ENCODE measurements at regions not wholly inside any gene's neighbourhood (a gene's known extent, or its start where the extent isn't known, plus 50 kb on each side); places are given as distances from the start of the nearest gene placed in this dataset.

DNA sequence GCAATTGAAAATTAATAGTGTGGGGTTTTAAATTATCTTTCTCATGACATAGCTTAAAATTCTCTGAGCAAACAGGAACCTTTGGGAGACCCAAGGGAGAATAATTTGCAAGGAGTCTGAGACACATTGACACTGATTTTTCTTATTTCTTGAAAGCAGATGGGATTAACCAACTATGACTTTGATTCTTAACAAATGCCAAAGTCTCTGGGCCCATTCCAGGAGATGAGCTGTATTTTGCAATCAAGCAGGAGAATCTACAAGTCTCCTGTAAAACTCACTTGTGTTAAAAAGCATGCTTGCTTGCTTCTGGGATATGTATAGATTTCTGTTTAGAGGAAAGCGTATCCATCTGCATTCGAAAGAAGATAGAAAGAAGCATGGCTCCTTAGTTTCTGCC lies 71.3 kb upstream of the STT3B start:
- DNase-seq (ENCODE audit: low spot score): no peak

DNA sequence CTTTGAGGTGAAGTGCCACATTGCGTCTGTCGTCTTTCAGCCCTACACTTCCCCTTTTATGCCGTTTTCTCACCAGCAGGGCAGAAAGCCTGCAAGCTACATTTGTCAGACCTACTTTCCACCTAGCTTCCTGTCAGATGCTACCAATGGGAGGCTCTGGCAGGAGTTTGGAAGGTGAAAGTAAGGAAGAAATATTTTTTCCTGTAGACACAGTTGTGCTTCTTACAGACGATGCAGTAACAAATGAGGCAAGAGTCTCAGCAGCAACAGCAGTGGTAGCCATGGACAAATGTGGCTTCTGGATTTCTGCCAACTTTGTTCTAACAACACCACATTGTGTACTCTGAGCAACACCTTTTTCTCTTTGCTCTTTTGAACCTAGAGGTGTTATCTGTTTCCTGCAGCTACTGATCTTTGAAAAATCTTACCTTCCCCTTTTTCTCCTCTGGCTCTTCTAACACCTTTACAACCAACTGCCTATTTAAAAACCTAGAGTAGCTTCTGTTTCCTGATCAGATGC lies 70.6 kb upstream of the STT3B start:
- DNase-seq (ENCODE audit: low spot score): no peak

DNA sequence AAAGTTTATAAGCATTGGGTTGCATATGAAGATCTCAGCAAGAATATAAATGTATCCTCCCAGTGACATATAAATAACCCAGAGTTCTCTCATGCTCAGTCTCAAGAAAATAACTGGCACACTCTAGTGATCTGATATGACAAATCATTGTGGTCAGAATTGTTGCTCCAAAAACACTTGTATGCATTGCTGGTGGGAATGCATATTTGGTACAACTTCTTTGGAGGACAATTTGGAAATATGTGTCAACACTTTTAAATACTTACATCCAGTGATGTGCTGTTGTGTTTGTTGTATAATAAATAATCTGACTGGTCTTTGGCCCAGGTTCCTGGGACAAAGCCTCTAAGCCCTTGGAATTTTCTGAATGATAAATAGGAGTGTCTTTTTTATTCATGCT lies 66.7 kb upstream of the STT3B start:
- DNase-seq (ENCODE audit: low spot score): no peak

DNA sequence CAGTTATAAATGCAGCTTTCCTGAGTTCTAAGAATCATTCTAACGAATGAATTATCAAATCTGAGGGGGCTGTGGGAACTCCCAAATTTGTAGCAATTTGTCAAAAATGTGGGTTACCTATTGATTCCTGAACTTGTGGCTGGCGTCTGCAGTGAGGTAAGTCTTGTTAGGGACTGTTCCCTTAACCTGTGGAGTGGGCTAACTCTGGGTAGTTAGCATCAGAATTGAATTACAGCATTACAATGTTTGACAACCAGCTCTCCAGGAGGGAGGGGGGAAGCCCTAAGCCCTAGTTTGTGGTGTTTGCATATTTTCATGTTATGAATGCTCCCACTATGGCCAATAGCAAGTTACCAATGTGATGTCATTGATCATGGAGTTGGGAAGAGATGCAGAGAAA lies 65.9 kb upstream of the STT3B start:
- DNase-seq (ENCODE audit: low spot score): no peak

DNA sequence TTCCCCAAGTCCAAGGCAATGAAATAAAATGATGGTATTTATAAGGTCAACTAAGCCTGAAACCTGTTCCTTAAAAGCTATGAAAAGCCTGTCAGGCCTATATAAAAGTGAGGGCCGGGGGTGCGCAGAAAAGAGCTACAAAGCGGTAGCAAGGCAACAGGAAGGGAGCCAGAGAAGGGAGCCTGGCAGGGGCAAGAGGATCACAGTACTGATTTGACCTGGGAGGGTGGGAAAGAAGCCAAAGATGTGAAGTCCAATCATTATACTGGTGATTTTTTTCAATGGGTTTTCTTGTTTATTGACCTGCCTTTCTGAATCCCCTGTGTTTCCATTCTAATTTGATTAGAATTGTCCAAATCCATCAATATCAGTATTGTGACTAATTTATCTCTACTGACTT lies 64.3 kb upstream of the STT3B start:
- DNase-seq (ENCODE audit: low spot score): no peak

DNA sequence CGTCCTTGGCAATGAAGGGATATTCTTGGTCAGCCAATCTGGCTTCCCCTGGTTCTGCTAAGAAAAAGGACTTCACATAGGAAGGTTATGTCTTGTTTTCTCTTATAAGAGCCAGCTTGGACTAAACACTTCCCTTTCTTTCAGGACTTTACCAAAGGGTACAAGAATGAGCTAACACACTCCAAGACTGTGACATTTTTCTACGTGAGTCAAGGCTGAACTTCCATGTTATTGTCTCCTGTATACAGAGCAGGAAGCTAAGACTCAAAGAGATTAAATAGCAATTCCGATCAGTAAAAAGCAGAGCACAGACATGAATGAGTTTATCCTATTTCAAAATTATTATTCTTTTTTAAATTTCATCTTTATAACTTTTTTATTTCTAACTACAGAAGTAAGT lies 63.3 kb upstream of the STT3B start:
- no peak for DNase-seq (ENCODE audit: low spot score)

DNA sequence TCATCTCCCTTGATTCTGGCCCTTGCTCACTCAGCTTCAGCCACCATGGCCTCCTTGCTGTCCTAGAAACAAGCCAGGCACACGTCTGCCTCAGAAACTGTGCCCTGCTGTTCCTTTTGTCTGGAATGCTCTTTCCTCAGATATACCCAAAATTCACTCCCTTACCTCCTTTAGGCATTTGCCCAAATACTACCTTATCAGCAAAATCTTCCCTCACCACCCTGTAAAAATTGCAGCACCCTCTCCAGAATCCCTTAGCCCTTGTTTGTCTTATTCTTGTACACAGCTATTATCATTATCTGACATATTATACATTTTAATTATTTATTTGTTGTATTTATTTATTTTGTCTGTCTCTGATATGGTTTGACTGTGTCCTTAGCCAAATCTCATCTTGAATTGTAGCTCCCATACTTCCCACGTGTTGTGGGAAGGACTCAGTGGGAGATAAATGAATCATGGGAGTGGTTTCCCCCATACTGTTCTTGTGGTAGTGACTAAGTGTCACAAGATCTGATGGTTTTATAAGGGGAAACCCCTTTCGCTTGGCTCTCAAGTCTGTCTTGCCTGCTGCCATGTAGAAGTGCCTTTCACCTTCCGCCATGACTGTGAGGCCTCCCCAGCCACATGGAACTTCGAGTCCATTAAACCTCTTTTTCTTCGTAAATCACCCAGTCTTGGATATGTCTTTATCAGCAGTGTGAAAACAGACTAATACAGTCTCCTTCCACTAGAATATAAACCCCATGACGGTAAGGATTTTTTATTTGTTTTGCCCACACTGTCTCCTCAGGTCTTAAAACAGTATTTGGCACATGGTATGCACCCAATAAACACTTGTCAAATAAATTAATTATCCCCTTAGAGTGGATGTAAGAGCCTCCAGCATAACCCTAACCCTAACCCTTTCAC lies 60.0 kb upstream of the STT3B start:
- no peak for DNase-seq (ENCODE audit: low spot score)

DNA sequence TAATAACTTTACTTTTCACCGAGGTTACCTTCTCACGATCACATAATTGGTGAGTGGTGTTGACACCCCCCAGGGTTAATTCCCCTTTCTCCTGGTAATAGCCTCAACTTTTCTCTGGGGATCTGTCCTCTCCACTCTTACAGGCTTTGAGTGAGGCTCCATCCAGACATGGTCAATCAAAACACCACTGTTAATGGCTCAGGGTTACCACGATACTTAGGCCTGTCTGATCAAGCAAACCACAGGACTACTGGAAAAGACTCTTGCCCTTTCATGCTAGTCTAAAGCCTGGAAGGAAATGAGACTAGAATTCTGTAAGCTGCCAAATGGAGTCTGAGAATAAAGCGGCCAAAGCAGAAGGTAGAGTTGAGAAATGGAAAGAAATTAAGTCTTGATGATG lies 56.5 kb upstream of the STT3B start:
- DNase-seq (ENCODE audit: low spot score): no peak

DNA sequence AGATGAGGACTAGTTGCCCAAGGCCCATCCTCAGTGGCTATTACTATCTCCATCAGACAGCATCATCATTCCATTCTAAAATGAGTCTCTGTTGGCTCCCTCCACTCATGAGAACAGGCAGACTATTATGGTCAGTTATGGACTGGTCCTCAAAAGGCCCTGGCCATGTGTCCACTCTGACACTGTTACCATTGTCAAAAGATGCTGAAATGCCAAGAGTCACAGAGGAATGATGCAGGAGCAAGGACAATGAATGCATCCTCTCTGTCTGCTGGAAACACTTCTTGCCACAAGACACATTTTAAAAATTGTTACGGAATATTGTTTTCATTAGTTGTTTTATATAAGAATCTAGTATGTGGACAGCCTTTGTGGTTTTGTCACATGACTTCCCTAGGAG lies 53.3 kb upstream of the STT3B start:
- no peak for DNase-seq (ENCODE audit: low spot score)

DNA sequence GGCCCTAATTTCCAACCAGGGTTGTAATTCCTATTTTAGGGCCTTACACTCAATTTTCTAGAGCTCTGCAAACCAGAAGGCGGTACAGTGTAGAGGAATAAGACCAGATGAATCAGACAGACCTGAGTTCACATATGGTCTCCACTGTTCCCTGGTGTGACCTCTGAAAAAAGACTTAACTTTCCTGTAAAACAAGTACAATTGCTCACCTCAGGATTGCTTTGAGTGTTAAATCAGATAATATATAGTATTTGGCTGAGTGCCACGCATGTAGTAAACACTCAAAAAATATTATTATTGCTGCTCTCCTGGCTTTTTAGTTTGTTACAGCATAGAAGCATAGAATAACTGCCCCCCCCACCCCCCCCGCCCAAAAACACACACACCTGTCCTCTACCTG lies 51.0 kb upstream of the STT3B start:
- no peak for DNase-seq (ENCODE audit: low spot score)

DNA sequence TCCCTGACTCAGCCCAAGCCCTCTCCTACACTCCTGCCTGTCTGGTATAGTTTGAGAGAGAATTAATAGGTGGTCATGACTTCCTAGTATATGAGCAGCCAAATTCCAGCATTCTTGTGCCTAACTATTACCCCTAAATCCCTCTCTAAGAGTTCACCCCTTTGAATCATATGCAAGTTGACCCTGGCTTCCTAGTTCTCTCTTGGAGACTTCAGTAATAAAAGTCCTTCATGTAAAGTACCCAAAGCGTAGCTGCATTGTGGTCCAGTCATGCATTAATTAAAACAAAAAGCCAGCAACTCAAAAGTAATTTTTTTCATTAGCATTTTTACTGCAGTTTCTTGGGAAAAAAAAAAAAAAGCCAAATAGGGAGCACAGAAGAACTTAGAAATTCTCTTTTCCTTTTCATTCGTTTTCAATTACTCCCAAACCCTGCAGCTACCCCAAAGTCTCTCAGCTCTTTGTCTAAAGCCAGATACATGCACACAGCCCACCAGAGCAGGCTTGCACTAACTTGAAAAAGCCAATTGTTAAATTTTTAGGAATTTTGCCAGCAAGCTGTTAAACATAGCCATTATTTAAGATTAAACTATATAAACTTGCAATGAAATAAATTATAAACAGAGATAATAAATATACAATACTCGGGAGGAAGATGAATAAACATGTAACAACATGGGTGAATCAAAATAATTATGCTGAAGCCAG lies 50.1 kb upstream of the STT3B start:
- no peak for DNase-seq (ENCODE audit: low spot score)
